ENCODE measurements at regions not wholly inside any gene's neighbourhood (a gene's known extent, or its start where the extent isn't known, plus 50 kb on each side); places are given as distances from the start of the nearest gene placed in this dataset.

DNA sequence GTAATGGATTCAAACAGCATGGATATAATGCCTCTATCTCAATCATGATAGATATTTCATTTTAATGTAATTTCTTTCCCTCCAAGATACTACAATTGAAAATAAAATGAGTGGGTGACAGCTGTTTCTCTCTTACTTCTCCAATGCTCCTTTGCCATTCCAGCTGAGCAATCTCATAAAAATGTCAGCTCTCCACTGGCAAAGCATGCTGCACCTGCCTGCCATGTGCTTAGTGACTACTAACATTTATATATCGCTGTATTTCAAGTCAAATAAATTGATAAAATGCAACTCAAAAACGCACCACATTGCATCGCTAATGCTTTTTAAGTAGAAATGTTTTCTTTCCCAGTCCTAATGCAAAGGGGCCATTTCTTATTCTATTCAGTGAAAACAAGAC is 1093.9 kb downstream of the CBLN2 start:
- Histone ChIP-seq H3K4me3 (ENCODE audit: low read depth in 2 of 2, low read length in 2 of 2) (no peak overlapping the region), H3K36me3 (ENCODE audit: control insufficient read depth, insufficient read depth, low read length) (no peaks in the 10 kb centered on the region), H3K27me3 (ENCODE audit: control insufficient read depth, insufficient read depth, low read length) (no peaks in the 10 kb centered on the region), H3K4me1 (ENCODE audit: control insufficient read depth, insufficient read depth, low read length) (no peaks in the 10 kb centered on the region), H3K27ac (ENCODE audit: low read length) (no peak overlapping the region), H3K9me3 (ENCODE audit: control insufficient read depth, insufficient read depth, low read depth, low read length) (no peaks in the 10 kb centered on the region)
- ATAC-seq (no peak), DNase-seq (ENCODE audit: low read depth, low spot score) (no peak)
- intact Hi-C loops (cut with micrococcal nuclease; ENCODE audit: unreplicated experiment), result no loop called here
- CTCF ChIA-PET, result no interaction called here
- POLR2A ChIA-PET, result no interaction called here
- BruUV-seq (replicated peaks), result no TSS peak
- TF ChIP-seq, protein P1, sequence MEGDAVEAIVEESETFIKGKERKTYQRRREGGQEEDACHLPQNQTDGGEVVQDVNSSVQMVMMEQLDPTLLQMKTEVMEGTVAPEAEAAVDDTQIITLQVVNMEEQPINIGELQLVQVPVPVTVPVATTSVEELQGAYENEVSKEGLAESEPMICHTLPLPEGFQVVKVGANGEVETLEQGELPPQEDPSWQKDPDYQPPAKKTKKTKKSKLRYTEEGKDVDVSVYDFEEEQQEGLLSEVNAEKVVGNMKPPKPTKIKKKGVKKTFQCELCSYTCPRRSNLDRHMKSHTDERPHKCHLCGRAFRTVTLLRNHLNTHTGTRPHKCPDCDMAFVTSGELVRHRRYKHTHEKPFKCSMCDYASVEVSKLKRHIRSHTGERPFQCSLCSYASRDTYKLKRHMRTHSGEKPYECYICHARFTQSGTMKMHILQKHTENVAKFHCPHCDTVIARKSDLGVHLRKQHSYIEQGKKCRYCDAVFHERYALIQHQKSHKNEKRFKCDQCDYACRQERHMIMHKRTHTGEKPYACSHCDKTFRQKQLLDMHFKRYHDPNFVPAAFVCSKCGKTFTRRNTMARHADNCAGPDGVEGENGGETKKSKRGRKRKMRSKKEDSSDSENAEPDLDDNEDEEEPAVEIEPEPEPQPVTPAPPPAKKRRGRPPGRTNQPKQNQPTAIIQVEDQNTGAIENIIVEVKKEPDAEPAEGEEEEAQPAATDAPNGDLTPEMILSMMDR (IDR thresholded peaks at IDR 0.05), result no peak
- TF ChIP-seq POLR2AphosphoS5 (IDR thresholded peaks at IDR 0.05; ENCODE audit: low read depth, low read length) (no peak), TCF7L2 (IDR thresholded peaks at IDR 0.05; ENCODE audit: low read depth, low read length) (no peak), SIN3A (IDR thresholded peaks at IDR 0.05; ENCODE audit: borderline replicate concordance, insufficient read depth, low read depth, low read length) (no peak)
- TF ChIP-seq, protein P2, sequence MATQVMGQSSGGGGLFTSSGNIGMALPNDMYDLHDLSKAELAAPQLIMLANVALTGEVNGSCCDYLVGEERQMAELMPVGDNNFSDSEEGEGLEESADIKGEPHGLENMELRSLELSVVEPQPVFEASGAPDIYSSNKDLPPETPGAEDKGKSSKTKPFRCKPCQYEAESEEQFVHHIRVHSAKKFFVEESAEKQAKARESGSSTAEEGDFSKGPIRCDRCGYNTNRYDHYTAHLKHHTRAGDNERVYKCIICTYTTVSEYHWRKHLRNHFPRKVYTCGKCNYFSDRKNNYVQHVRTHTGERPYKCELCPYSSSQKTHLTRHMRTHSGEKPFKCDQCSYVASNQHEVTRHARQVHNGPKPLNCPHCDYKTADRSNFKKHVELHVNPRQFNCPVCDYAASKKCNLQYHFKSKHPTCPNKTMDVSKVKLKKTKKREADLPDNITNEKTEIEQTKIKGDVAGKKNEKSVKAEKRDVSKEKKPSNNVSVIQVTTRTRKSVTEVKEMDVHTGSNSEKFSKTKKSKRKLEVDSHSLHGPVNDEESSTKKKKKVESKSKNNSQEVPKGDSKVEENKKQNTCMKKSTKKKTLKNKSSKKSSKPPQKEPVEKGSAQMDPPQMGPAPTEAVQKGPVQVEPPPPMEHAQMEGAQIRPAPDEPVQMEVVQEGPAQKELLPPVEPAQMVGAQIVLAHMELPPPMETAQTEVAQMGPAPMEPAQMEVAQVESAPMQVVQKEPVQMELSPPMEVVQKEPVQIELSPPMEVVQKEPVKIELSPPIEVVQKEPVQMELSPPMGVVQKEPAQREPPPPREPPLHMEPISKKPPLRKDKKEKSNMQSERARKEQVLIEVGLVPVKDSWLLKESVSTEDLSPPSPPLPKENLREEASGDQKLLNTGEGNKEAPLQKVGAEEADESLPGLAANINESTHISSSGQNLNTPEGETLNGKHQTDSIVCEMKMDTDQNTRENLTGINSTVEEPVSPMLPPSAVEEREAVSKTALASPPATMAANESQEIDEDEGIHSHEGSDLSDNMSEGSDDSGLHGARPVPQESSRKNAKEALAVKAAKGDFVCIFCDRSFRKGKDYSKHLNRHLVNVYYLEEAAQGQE (IDR thresholded peaks at IDR 0.05; ENCODE audit: insufficient read depth in 1 of 2, low read depth in 2 of 2, low read length in 1 of 2), result no peak
- in situ Hi-C loops (cut with HindIII; ENCODE audit: low pct_unique_long_range_greater_than_20kb, low sequenced_read_pairs), result no loop called here

DNA sequence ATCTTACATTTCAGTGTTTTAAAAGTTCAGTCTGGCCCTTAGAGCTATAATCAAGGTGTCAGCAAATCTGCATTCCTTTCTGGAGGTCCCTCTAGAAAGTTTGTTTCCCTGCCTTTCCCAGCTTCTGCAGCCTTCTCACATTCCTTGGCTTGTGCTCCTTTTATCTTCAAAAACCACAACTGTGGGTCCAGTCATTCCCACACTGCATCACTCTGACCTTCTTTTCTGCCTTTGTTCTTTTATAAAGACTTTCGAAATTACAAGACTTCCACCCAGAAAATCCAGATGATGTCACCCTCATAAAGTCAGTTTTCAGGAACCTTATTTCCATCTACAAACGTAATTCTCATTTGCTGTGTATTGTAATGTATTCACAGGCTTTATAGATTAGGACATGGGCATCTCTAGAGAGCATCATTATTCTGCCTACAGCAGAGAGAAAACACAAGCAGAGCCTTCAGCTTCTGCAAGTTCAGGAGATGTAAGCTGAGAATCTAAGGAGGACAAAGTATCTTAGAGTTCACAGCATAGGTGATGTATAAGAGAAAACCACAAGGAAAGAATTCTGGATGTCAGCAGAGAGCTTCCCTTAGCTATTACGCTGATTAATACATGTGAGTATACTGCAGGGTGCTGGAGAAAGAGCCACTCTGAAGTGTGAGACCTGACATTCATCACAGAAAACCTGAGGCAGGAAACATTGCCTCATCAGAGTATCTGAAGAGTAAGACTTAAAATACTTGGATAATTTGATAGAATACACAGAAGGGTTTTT is 1100.2 kb downstream of the CBLN2 start:
- H3K4me1 ChIP-seq (ENCODE audit: control insufficient read depth, insufficient read depth, low read length), result no peaks in the 10 kb centered on the region
- no peak overlapping the region for H3K4me3 ChIP-seq (ENCODE audit: low read depth in 2 of 2, low read length in 2 of 2)
- DNase-seq (ENCODE audit: low read depth, low spot score), result no peak
- ATAC-seq, result no peak
- no TSS peak for BruUV-seq (replicated peaks)
- TF ChIP-seq, protein P2 (IDR thresholded peaks at IDR 0.05; ENCODE audit: insufficient read depth in 1 of 2, low read depth in 2 of 2, low read length in 1 of 2), result no peak
- TF ChIP-seq TCF7L2 (IDR thresholded peaks at IDR 0.05; ENCODE audit: low read depth, low read length), result no peak
- TF ChIP-seq, protein P1 (IDR thresholded peaks at IDR 0.05), result no peak
- no peak for TF ChIP-seq POLR2AphosphoS5 (IDR thresholded peaks at IDR 0.05; ENCODE audit: low read depth, low read length)
- no peak for TF ChIP-seq SIN3A (IDR thresholded peaks at IDR 0.05; ENCODE audit: borderline replicate concordance, insufficient read depth, low read depth, low read length)
- no peaks in the 10 kb centered on the region for H3K36me3 ChIP-seq (ENCODE audit: control insufficient read depth, insufficient read depth, low read length)
- POLR2A ChIA-PET, result no interaction called here
- H3K9me3 ChIP-seq (ENCODE audit: control insufficient read depth, insufficient read depth, low read depth, low read length), result no peaks in the 10 kb centered on the region
- intact Hi-C loops (cut with micrococcal nuclease; ENCODE audit: unreplicated experiment), result no loop called here
- no peaks in the 10 kb centered on the region for H3K27me3 ChIP-seq (ENCODE audit: control insufficient read depth, insufficient read depth, low read length)
- in situ Hi-C loops (cut with HindIII; ENCODE audit: low pct_unique_long_range_greater_than_20kb, low sequenced_read_pairs), result no loop called here
- no peak overlapping the region for H3K27ac ChIP-seq (ENCODE audit: low read length)
- CTCF ChIA-PET, result no interaction called here
